Esophagus squamous epithelium (tissue), 5 donors: ENCODE measurements at regions not wholly inside any gene's neighbourhood (a gene's known extent, or its start where the extent isn't known, plus 50 kb on each side); places are given as distances from the start of the nearest gene placed in this dataset.

Experiments used
- DNase-seq: peaks from one replicate; lab custom pipeline; 2025; lab: John Stamatoyannopoulos, UW
- H3K27ac ChIP-seq, 4 donors: fragments of 200-600 bp; sonication (generic); one replicate each; pipeline ENCODE4 v1.5.1; 2016 to 2019; ENCODE audit warnings: mild to moderate bottlenecking in 1 of 4
- H3K27me3 ChIP-seq, 4 donors: fragments of 200-600 bp; sonication (generic); 1 replicate in 3 of 4; 2 replicates in 1 of 4; pipeline versions ENCODE4 v1.5.1 to v1.6.0; 2017 to 2021; ENCODE audit warnings: antibody characterized with exemption in 1 of 4
- H3K36me3 ChIP-seq, 3 donors: fragments of 200-600 bp; sonication (generic); one replicate each; pipeline ENCODE4 v1.5.1; 2016 to 2019
- H3K4me1 ChIP-seq, 3 donors: fragments of 200-600 bp; sonication (generic); one replicate each; pipeline ENCODE4 v1.5.1; 2017 to 2019
- H3K4me3 ChIP-seq, 4 donors: fragments of 200-600 bp; sonication (generic); 1 replicate in 3 of 4; 2 replicates in 1 of 4; pipeline ENCODE4 v1.5.1; 2016 to 2019; ENCODE audit warnings: mild to moderate bottlenecking in 2 of 4, moderate library complexity in 1 of 4
- H3K9me3 ChIP-seq, 3 donors: fragments of 200-600 bp; sonication (generic); one replicate each; pipeline ENCODE4 v1.5.1; 2016 to 2019
- CTCF ChIP-seq, 6 experiments: fragments of 450-650 bp in 4 of 6; fragments of 200-600 bp in 2 of 6; sonication (generic) in 2 of 6; IDR thresholded peaks; one replicate each; pipeline ENCODE4 v1.5.1; 2016 to 2019; ENCODE audit warnings: antibody characterized with exemption in 6 of 6, mild to moderate bottlenecking in 4 of 6, moderate library complexity in 4 of 6
- POLR2A ChIP-seq, 4 donors: fragments of 450-650 bp; IDR thresholded peaks; one replicate each; pipeline ENCODE4 v1.6.1; 2017; ENCODE audit warnings: antibody characterized with exemption in 4 of 4, mild to moderate bottlenecking in 4 of 4, moderate library complexity in 3 of 4
- WGBS, 2 donors: methylation state at CpG; one replicate each; pipeline ENCODE4 v1.1.5; 2018; 5-methylcytosine and 5-hydroxymethylcytosine counted together
- intact Hi-C: fragments of 100-400 bp; cut with DNase I; formaldehyde crosslinking; loops from one replicate; pipeline ENCODE4 v1.15.0; 2022
- donor health status: DM: yes; HTN: yes; CAD: no.

GRCh38 chr6:122286512-122286911 lies 112.9 kb upstream of the HSF2 start:
- intact Hi-C loops = no loop called here
- no peak for DNase-seq
- Histone ChIP-seq H3K9me3 (no peaks in the 10 kb centered on the region), H3K27me3 (no peaks in the 10 kb centered on the region), H3K4me1 (no peaks in the 10 kb centered on the region), H3K4me3 (no peak overlapping the region), H3K27ac (no peak overlapping the region), H3K36me3 (no peaks in the 10 kb centered on the region)
- no peak for TF ChIP-seq POLR2A (IDR thresholded peaks at IDR 0.05)
- TF ChIP-seq CTCF (IDR thresholded peaks at IDR 0.05) = no peak

GRCh38 chr6:122289762-122290539 lies 109.5 kb upstream of the HSF2 start:
- DNase-seq = no peak
- no peak overlapping the region for H3K27ac ChIP-seq
- no peaks in the 10 kb centered on the region for H3K27me3 ChIP-seq
- TF ChIP-seq CTCF (IDR thresholded peaks at IDR 0.05) (no peak), POLR2A (IDR thresholded peaks at IDR 0.05) (no peak)
- intact Hi-C loops = no loop called here
- no peaks in the 10 kb centered on the region for H3K36me3 ChIP-seq
- no peaks in the 10 kb centered on the region for H3K4me1 ChIP-seq
- H3K4me3 ChIP-seq = no peak overlapping the region
- 88 to 91% methylated on average over 4 of the region's 4 CpGs for WGBS, 2 donors
- H3K9me3 ChIP-seq = no peaks in the 10 kb centered on the region

GRCh38 chr6:122297010-122297409 lies 102.4 kb upstream of the HSF2 start:
- WGBS, 2 donors = 86 to 93% methylated on average over 2 of the region's 2 CpGs
- no peak for DNase-seq
- H3K9me3 ChIP-seq = no peaks in the 10 kb centered on the region
- no peaks in the 10 kb centered on the region for H3K27me3 ChIP-seq
- TF ChIP-seq POLR2A (IDR thresholded peaks at IDR 0.05) (no peak), CTCF (IDR thresholded peaks at IDR 0.05) (no peak)
- no peaks in the 10 kb centered on the region for H3K4me1 ChIP-seq
- no peak overlapping the region for H3K4me3 ChIP-seq
- intact Hi-C loops = no loop called here
- no peaks in the 10 kb centered on the region for H3K36me3 ChIP-seq
- H3K27ac ChIP-seq = no peak overlapping the region

- Histone ChIP-seq H3K9me3 (peaks cover 0 to under 1% (median 0%) of the 10 kb centered on the region in 3 donors), H3K27ac (no peak overlapping the region), H3K27me3 (no peaks in the 10 kb centered on the region), H3K36me3 (no peaks in the 10 kb centered on the region), H3K4me1 (no peaks in the 10 kb centered on the region), H3K4me3 (no peak overlapping the region)
- intact Hi-C loops = no loop called here
- WGBS, 2 donors = 95 to 96% methylated on average over 2 of the region's 2 CpGs
- TF ChIP-seq POLR2A (IDR thresholded peaks at IDR 0.05) = no peak
- TF ChIP-seq CTCF (IDR thresholded peaks at IDR 0.05) = no peak
- DNase-seq = no peak
Measured at GRCh38 chr6:122302067-122302466, 97.4 kb upstream of the HSF2 start.

GRCh38 chr6:122307577-122307976 lies 91.9 kb upstream of the HSF2 start:
- intact Hi-C loops = no loop called here
- Histone ChIP-seq H3K9me3 (peaks cover 0 to 11% (median 6%) of the 10 kb centered on the region in 3 donors), H3K36me3 (no peaks in the 10 kb centered on the region), H3K4me3 (no peak overlapping the region), H3K4me1 (no peaks in the 10 kb centered on the region), H3K27me3 (no peaks in the 10 kb centered on the region), H3K27ac (no peak overlapping the region)
- DNase-seq = no peak
- 70 to 71% methylated on average over 2 of the region's 3 CpGs for WGBS, 2 donors
- TF ChIP-seq CTCF (IDR thresholded peaks at IDR 0.05) (no peak), POLR2A (IDR thresholded peaks at IDR 0.05) (no peak)
